22Rv1 (cell line): ENCODE measurements at regions not wholly inside any gene's neighbourhood (a gene's known extent, or its start where the extent isn't known, plus 50 kb on each side); places are given as distances from the start of the nearest gene placed in this dataset.

ENCODE experiments used
- CTCF ChIP-seq: fragments of 450-650 bp; IDR thresholded peaks from 2 replicates; pipeline ENCODE4 v1.5.1; 2017; ENCODE audit warnings: mild to moderate bottlenecking
- ZFX ChIP-seq: fragments of 450-650 bp; IDR thresholded peaks from 2 replicates; pipeline ENCODE4 v1.6.1; 2017; ENCODE audit warnings: antibody characterized with exemption, borderline replicate concordance

DNA sequence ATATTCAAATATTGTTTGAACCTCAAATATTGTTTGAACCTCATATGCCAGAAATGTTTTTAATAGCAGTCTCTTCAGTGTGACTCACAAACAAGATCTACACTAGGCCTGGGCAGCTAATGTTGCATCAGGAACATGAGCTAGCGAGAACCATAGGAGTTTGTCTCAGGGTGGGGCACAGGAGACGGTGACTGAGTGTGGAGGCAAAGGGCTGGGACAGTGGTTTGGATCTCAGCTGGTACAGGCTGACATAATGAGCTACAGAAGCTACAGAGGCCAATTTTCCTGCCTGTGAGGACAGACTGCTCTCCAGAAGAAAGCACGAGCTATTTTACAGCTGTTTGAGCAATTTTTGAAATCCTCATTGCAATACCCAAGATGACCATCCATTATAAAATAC, 224.7 kb downstream of the CENPC start:
- no peak for TF ChIP-seq CTCF
- no peak for TF ChIP-seq ZFX
